Activated CD8-positive, alpha-beta memory T cell treated with anti-CD3 and anti-CD28 coated beads for 36 hours (primary cell): ENCODE measurements at regions not wholly inside any gene's neighbourhood (a gene's known extent, or its start where the extent isn't known, plus 50 kb on each side); places are given as distances from the start of the nearest gene placed in this dataset.

Source experiments
- CTCF ChIA-PET: fragments of 350-600 bp; sonication (Branson Sonifier 250); formaldehyde crosslinking; loops from one replicate; lab custom pipeline; 2021; ENCODE audit warnings: antibody characterized with exemption; lab: Charles Lee
- POLR2A ChIA-PET: fragments of 350-600 bp; sonication (Branson Sonifier 250); formaldehyde crosslinking; loops from one replicate; lab custom pipeline; 2021; ENCODE audit warnings: antibody characterized with exemption; lab: Charles Lee

GRCh38 chr3:135871311-135871710 is 94.2 kb upstream of the PPP2R3A start:
- CTCF ChIA-PET, result no interaction called here
- POLR2A ChIA-PET, result no interaction called here

GRCh38 chr3:135874035-135874434 is 91.5 kb upstream of the PPP2R3A start:
- ChIA-PET POLR2A (no interaction called here), CTCF (no interaction called here)

DNA sequence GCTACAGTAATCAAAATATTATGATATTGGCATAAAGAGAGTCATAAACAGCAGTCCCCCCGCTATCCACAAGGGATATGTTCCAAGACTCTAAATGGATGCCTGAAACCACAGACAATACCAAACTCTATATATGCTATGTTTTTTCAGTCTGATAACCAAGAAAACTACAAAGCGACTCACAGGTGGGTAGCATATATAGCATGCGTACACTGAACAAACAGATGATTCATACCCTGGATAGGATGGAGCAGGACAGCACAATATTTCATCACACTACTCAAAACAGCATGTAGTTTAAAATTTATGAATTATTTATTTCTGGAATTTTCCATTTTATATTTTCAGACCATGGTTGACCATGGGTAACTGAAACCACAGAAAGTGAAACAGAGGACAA is 87.0 kb upstream of the PPP2R3A start:
- CTCF ChIA-PET, result no interaction called here
- POLR2A ChIA-PET, result no interaction called here

- ChIA-PET CTCF (no interaction called here), POLR2A (no interaction called here)
Observed at GRCh38 chr3:135885885-135886284, 79.6 kb upstream of the PPP2R3A start.

- ChIA-PET CTCF (no interaction called here), POLR2A (no interaction called here)
Observed at GRCh38 chr3:135887220-135887619, 78.3 kb upstream of the PPP2R3A start.

DNA sequence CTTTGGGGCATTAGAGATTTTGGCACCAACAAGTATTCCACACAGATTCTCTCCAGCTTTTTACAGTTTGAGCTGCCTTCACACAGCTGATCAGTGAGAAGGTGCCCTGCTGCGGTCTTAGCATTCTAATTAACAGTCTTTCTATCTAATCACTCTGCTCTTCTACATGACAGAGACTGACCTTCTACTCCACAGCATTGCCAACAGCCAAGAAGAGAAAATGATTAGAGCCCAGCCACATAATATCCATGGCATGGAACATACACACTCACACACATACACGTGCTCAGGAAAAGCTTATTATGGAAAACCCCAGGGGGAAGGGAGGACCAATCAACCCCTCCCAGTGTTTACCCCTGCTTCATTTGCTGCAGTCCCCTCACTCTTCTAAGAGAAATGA is 76.1 kb upstream of the PPP2R3A start:
- ChIA-PET CTCF (no interaction called here), POLR2A (no interaction called here)

DNA sequence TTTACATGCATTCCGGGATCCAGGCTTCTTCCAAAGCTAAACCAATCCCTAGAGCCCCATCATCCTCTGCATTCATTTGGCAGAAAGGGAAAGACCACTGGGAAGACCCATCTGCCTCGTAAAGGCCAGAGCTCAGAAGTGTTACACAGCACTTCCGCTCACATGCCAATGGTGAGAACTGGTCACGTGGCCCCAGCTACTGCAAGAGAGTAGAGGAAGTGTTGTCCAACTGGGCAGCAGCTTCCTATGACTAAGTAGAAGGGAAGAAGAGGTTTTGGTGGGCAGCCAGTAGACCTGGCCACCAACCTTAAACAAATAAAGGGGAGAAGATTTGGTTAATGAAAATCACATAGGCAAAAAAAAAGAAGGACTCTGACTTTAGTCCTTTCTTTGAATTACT is 74.4 kb upstream of the PPP2R3A start:
- CTCF ChIA-PET, result no interaction called here
- POLR2A ChIA-PET, result no interaction called here

- CTCF ChIA-PET, result no interaction called here
Observed at GRCh38 chr3:135895106-135895733, 70.3 kb upstream of the PPP2R3A start.

GRCh38 chr3:135895734-135896121 is 69.8 kb upstream of the PPP2R3A start:
- POLR2A ChIA-PET, result no interaction called here
- CTCF ChIA-PET, result no interaction called here

More at GRCh38 chr3:135895106-135895733, 70.3 kb upstream of the PPP2R3A start:
- POLR2A ChIA-PET, result no interaction called here

DNA sequence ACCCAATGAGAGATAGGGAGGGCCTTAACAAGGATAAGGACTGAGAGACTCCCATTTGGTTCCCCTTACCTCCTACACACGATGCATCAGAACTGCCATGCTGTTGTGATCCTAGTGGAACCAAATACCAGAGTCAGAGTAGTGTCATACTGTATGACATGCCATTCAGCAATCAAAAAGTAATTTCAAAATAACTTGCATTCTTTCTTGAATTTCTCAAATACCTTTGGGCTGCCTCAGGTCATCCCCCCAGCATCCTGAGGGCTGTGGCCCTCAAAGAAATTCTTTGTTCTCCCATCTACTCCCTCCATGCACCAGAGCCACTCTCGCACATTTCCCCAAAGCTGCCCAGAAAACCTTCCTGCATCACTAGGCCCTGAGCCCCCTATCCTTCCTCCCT is 68.9 kb upstream of the PPP2R3A start:
- ChIA-PET CTCF (no interaction called here), POLR2A (no interaction called here)

- ChIA-PET CTCF (no interaction called here), POLR2A (no interaction called here)
Observed at GRCh38 chr3:135897715-135898114, 67.8 kb upstream of the PPP2R3A start.

GRCh38 chr3:135898774-135899173 is 66.8 kb upstream of the PPP2R3A start:
- CTCF ChIA-PET, result no interaction called here
- POLR2A ChIA-PET, result no interaction called here

- ChIA-PET POLR2A (no interaction called here), CTCF (no interaction called here)
Observed at GRCh38 chr3:135905058-135905724, 60.3 kb upstream of the PPP2R3A start.

DNA sequence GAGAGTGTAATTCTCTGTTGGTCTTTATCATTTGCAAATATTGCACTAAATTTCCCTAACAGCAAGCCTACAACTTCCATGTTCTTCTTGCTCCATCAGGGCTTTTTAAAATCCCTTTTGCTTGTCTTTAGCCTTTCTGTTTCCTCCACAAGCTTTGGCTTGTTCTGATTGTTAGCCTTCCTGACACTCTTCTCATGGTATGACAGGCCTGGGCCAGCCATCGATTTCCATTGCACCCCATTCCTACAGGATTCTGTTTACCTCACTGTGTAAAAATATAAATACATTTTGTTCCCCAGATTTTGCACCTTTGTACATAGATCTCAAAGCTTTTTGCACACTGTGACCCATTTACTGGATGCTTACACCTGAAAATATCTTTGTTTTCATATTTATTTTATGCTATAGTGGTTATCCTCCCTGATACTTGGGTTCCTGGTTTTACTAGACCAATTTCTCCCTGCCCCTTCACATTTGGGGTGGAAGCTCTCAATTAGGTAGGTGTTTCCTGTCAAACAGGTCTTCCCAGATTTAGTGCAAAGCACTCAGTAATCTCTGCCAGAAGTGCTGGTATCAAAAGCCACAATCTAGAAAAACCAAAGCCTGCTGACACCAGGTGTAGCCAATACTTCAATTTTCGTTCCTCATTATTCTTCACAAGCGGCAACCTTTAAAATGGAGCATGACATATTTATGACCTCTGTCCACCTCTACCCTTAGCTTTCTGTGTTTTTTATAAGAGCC is 57.9 kb upstream of the PPP2R3A start:
- POLR2A ChIA-PET, result no interaction called here
- CTCF ChIA-PET, result no interaction called here

DNA sequence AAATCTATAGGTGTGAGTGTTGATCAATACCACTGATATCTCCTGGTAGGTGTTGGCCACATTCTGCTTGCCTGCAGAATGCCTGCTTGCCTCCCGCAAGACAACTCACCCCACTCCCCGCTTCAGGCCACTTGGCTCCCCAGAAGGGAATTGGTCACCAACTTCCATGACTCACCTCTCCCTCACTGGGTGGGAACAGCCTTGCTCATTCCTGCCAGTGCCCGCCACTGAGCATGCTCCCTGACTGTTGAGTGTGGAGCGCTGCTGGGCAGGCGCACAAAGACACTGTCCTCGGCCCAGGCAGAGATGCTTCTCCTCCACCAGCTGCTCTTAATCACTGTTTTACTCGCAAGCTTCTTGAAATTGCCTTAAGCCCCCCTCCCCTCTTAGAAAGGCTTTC is 57.3 kb upstream of the PPP2R3A start:
- ChIA-PET CTCF (no interaction called here), POLR2A (no interaction called here)

DNA sequence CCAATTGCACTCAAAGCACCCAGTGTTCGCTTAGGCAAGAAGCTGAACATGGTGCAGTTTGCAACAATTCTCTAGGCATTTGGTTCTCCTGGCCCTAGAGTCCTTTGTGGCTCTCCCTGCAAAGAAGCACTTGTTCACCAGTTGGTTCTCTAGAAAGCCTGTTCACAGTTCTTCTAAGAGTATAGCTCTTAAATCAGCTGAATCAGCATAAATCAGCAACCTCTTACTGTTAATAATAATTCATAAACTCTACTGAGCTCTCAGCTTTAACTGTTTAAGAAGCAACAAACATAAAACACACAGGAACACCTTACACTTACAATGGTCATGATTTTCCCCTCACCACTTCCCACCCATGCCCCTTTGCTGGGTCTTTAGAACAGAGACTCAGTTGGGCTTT is 56.8 kb upstream of the PPP2R3A start:
- ChIA-PET POLR2A (no interaction called here), CTCF (no interaction called here)

GRCh38 chr3:135911110-135911509 is 54.4 kb upstream of the PPP2R3A start:
- POLR2A ChIA-PET, result no interaction called here
- CTCF ChIA-PET, result no interaction called here

GRCh38 chr3:135915206-135915605 is 50.3 kb upstream of the PPP2R3A start:
- POLR2A ChIA-PET, result no interaction called here
- CTCF ChIA-PET, result no interaction called here
